Amygdala (tissue), 56 donors: ENCODE measurements at regions not wholly inside any gene's neighbourhood (a gene's known extent, or its start where the extent isn't known, plus 50 kb on each side); places are given as distances from the start of the nearest gene placed in this dataset.
"Not testable (repeated sequence)": the region's sequence is repeated elsewhere in the genome, so short reads cannot be mapped to it uniquely, and the experiment has no call there.

Experiments
- DNase-seq, 56 donors: peaks; one replicate each; lab custom pipeline; 2025; lab: John Stamatoyannopoulos, UW

- DNase-seq: no peak
Measured at GRCh38 chr1:211206981-211207380, 52.2 kb upstream of the RCOR3 start.

- no peak for DNase-seq
Measured at GRCh38 chr1:211200311-211200710, 58.9 kb upstream of the RCOR3 start.

GRCh38 chr1:211198880-211199279 is 60.3 kb upstream of the RCOR3 start:
- peak in 1 of 56 donors; percentile 3 for DNase-seq

GRCh38 chr1:211198111-211198510 is 61.1 kb upstream of the RCOR3 start:
- no peak for DNase-seq

GRCh38 chr1:211196880-211197279 is 62.3 kb upstream of the RCOR3 start:
- no peak for DNase-seq

GRCh38 chr1:211194826-211195225 is 60.9 kb upstream of the KCNH1 start:
- no peak for DNase-seq

GRCh38 chr1:211192227-211192626 is 58.3 kb upstream of the KCNH1 start:
- DNase-seq: no peak

GRCh38 chr1:211188721-211189120 is 54.8 kb upstream of the KCNH1 start:
- not testable (repeated sequence) for DNase-seq

GRCh38 chr1:211183747-211184313 is 49.9 kb upstream of the KCNH1 start:
- DNase-seq: no peak
